PC-3 (cell line): ENCODE measurements at regions not wholly inside any gene's neighbourhood (a gene's known extent, or its start where the extent isn't known, plus 50 kb on each side); places are given as distances from the start of the nearest gene placed in this dataset.

Experiments
- ATAC-seq: fragments of 200-7000 bp; cut with Tn5 transposase; 2 replicates; pipeline ENCODE4 v1.9.1; 2020; ENCODE audit warnings: mild to moderate bottlenecking, moderate library complexity
- BruUV-seq: library from RNA; stranded (reverse); fragments of 400-500 nt; replicated peaks from 2 replicates; lab custom pipeline; 2021; lab: Mats Ljungman, UMichigan
- CTCF ChIA-PET: fragments of 300-600 bp; sonication (Branson Sonifier 250); formaldehyde crosslinking; loops from one replicate; lab custom pipeline; 2022; ENCODE audit warnings: antibody characterized with exemption; lab: Charles Lee
- POLR2A ChIA-PET: fragments of 300-600 bp; sonication (Branson Sonifier 250); formaldehyde crosslinking; loops from one replicate; lab custom pipeline; 2022; ENCODE audit warnings: antibody characterized with exemption; ENCODE audit not compliant: unreplicated experiment; lab: Charles Lee
- DNase-seq: peaks from one replicate; pipeline ENCODE4 v3.0.0-alpha.2; 2015
- H2AFZ ChIP-seq: fragments of 300-600 bp; sonication (generic); 2 replicates; pipeline ENCODE4 v1.6.0; 2016; ENCODE audit warnings: antibody characterized with exemption, low read length
- H3F3A ChIP-seq: fragments of 300-600 bp; sonication (generic); one replicate; pipeline ENCODE4 v1.6.0; 2017; ENCODE audit warnings: antibody characterized with exemption, low read length, control low read depth, mild to moderate bottlenecking; ENCODE audit not compliant: unreplicated experiment
- H3K27ac ChIP-seq: fragments of 300-600 bp; sonication (generic); 2 replicates; pipeline ENCODE4 v1.5.1; 2016; ENCODE audit warnings: mild to moderate bottlenecking, low read length
- H3K27me3 ChIP-seq: fragments of 300-600 bp; sonication (generic); 2 replicates; pipeline ENCODE4 v1.6.1; 2016; ENCODE audit warnings: low read length, mixed read lengths
- H3K36me3 ChIP-seq: fragments of 300-600 bp; sonication (generic); 2 replicates; pipeline ENCODE4 v1.6.1; 2016; ENCODE audit warnings: low read depth, mixed run types, low read length, mixed read lengths
- H3K4me1 ChIP-seq: fragments of 300-600 bp; sonication (generic); 2 replicates; pipeline ENCODE4 v1.5.1; 2016; ENCODE audit warnings: low read length; ENCODE audit not compliant: insufficient read depth
- H3K4me2 ChIP-seq: fragments of 300-600 bp; sonication (generic); 2 replicates; pipeline ENCODE4 v1.6.0; 2016; ENCODE audit warnings: low read length
- H3K4me3 ChIP-seq: fragments of 300-600 bp; sonication (generic); 2 replicates; pipeline ENCODE4 v1.5.1; 2016; ENCODE audit warnings: mild to moderate bottlenecking, low read length, mixed read lengths
- H3K79me2 ChIP-seq: fragments of 300-600 bp; sonication (generic); 2 replicates; pipeline ENCODE4 v1.6.1; 2017; ENCODE audit warnings: low read length, mixed read lengths
- H3K9ac ChIP-seq: fragments of 300-600 bp; sonication (generic); 2 replicates; pipeline ENCODE4 v1.6.0; 2016; ENCODE audit warnings: mild to moderate bottlenecking, low read length
- H3K9me2 ChIP-seq: fragments of 300-600 bp; sonication (generic); replicated peaks from 2 replicates; pipeline ENCODE4 v1.6.1; 2016; ENCODE audit warnings: mixed run types, low read length, mixed read lengths
- H3K9me3 ChIP-seq: fragments of 300-600 bp; sonication (generic); 2 replicates; pipeline ENCODE4 v1.6.1; 2016; ENCODE audit warnings: low read length, mixed read lengths
- H4K20me1 ChIP-seq: fragments of 300-600 bp; sonication (generic); 2 replicates; pipeline ENCODE4 v1.6.1; 2016; ENCODE audit warnings: low read length, mixed read lengths
- CTCF ChIP-seq: fragments of 300-600 bp; sonication (generic); conservative IDR thresholded peaks from 2 replicates; pipeline ENCODE4 v1.5.1; 2017; ENCODE audit warnings: antibody characterized with exemption, low read depth, mild to moderate bottlenecking, low read length
- EZH2 ChIP-seq: fragments of 300-600 bp; sonication (generic); IDR thresholded peaks from one replicate; pipeline ENCODE4 v1.6.1; 2017; ENCODE audit warnings: antibody characterized with exemption, mild to moderate bottlenecking, low read length; ENCODE audit not compliant: unreplicated experiment
- EZH2phosphoT487 ChIP-seq: fragments of 300-600 bp; sonication (generic); IDR thresholded peaks from 2 replicates; pipeline ENCODE4 v1.6.1; 2018; ENCODE audit warnings: mild to moderate bottlenecking, antibody characterized with exemption, low read length, borderline replicate concordance
- intact Hi-C: fragments of 100-400 bp; cut with micrococcal nuclease; formaldehyde crosslinking; loops from 2 replicates; pipeline ENCODE4 v1.9.0; 2023

GRCh38 chr1:38117444-38117887, 70.9 kb upstream of the POU3F1 start:
- Histone ChIP-seq H3K9ac (no peak overlapping the region), H3K4me2 (no peak overlapping the region), H3K79me2 (no peaks in the 10 kb centered on the region), H4K20me1 (no peaks in the 10 kb centered on the region), H2AFZ (no peak overlapping the region), H3K4me1 (peaks cover 11% of the 10 kb centered on the region; the same call in 1 of the 2 replicates), H3F3A (no peaks in the 10 kb centered on the region), H3K27me3 (0 out of 2 replicates have a peak, but pooled peaks cover 1% of the 10 kb centered on the region), H3K4me3 (no peak overlapping the region), H3K9me2 (no peaks in the 10 kb centered on the region), H3K36me3 (no peaks in the 10 kb centered on the region), H3K27ac (no peak overlapping the region), H3K9me3 (no peaks in the 10 kb centered on the region)
- CTCF ChIA-PET, result no interaction called here
- TF ChIP-seq EZH2phosphoT487, result no peak
- no peak for TF ChIP-seq CTCF
- TF ChIP-seq EZH2, result no peak
- POLR2A ChIA-PET, result no interaction called here
- DNase-seq (no peak), ATAC-seq (no peak)
- no TSS peak for BruUV-seq
- intact Hi-C loops, result no loop called here

GRCh38 chr1:38115682-38116202, 69.1 kb upstream of the POU3F1 start:
- no peak for ATAC-seq

More at GRCh38 chr1:38115682-38116202, 69.1 kb upstream of the POU3F1 start:
- H3F3A ChIP-seq, result no peaks in the 10 kb centered on the region
- H3K4me3 ChIP-seq, result no peak overlapping the region
- no peak overlapping the region for H2AFZ ChIP-seq
- no peak overlapping the region for H3K9ac ChIP-seq
- CTCF ChIA-PET, result no interaction called here
- no peaks in the 10 kb centered on the region for H3K9me2 ChIP-seq
- no peaks in the 10 kb centered on the region for H3K79me2 ChIP-seq
- DNase-seq, result no peak
- POLR2A ChIA-PET, result no interaction called here
- H3K36me3 ChIP-seq, result no peaks in the 10 kb centered on the region
- no peaks in the 10 kb centered on the region for H3K9me3 ChIP-seq
- H4K20me1 ChIP-seq, result no peaks in the 10 kb centered on the region
- no peak for TF ChIP-seq EZH2
- TF ChIP-seq CTCF, result no peak
- no peak for TF ChIP-seq EZH2phosphoT487
- no peak overlapping the region for H3K4me2 ChIP-seq
- intact Hi-C loops, result no loop called here
- peaks cover 11% of the 10 kb centered on the region; the same call in 1 of the 2 replicates for H3K27me3 ChIP-seq
- peaks cover 2% of the 10 kb centered on the region; the same call in 1 of the 2 replicates for H3K4me1 ChIP-seq
- H3K27ac ChIP-seq, result no peak overlapping the region
- no TSS peak for BruUV-seq
